B cell (primary cell): ENCODE measurements at regions not wholly inside any gene's neighbourhood (a gene's known extent, or its start where the extent isn't known, plus 50 kb on each side); places are given as distances from the start of the nearest gene placed in this dataset.

Source experiments
- ATAC-seq: fragments of 200-7000 bp; cut with Tn5 transposase; one replicate; pipeline ENCODE4 v1.10.0; 2021; ENCODE audit warnings: low read depth, mild to moderate bottlenecking, moderate number of reproducible peaks, moderate library complexity
- CTCF ChIA-PET: fragments of 350-600 bp; sonication (Branson Sonifier 250); formaldehyde crosslinking; loops from one replicate; lab custom pipeline; 2021; ENCODE audit warnings: antibody characterized with exemption, inconsistent platforms; lab: Charles Lee
- POLR2A ChIA-PET: fragments of 350-600 bp; sonication (Branson Sonifier 250); formaldehyde crosslinking; loops from one replicate; lab custom pipeline; 2021; ENCODE audit warnings: antibody characterized with exemption; lab: Charles Lee
- DNase-seq: peaks from one replicate; pipeline ENCODE4 v3.0.0; 2013
- H2AFZ ChIP-seq: 2 replicates; pipeline ENCODE4 v1.6.1; 2012; ENCODE audit warnings: mild to moderate bottlenecking, low read depth, low read length; ENCODE audit not compliant: insufficient read depth, poor library complexity, severe bottlenecking
- H3K27ac ChIP-seq, 2 donors: 1 replicate in 1 of 2; 2 replicates in 1 of 2; pipeline ENCODE4 v1.5.1; 2012 to 2013; ENCODE audit warnings: low read length in 2 of 2, mild to moderate bottlenecking in 2 of 2, moderate library complexity in 1 of 2
- H3K27me3 ChIP-seq, 4 experiments: fragments of 200-600 bp in 1 of 4; sonication (generic) in 1 of 4; replicated peaks in 1 of 4; 1 replicate in 2 of 4; 2 replicates in 2 of 4; pipeline versions ENCODE4 v1.6.1 to v1.7.0; 2013 to 2016; ENCODE audit warnings: low read length in 3 of 4, mild to moderate bottlenecking in 2 of 4, mixed read lengths in 1 of 4, moderate library complexity in 1 of 4; ENCODE audit not compliant: insufficient read depth in 4 of 4, control insufficient read depth in 3 of 4; ENCODE audit errors: control extremely low read depth in 1 of 4
- H3K36me3 ChIP-seq, 2 experiments: replicated peaks in 1 of 2; 1 replicate in 1 of 2; 2 replicates in 1 of 2; pipeline versions ENCODE4 v1.6.1 to v1.7.1; 2013; ENCODE audit warnings: low read length in 1 of 2; ENCODE audit not compliant: insufficient read depth in 2 of 2, control insufficient read depth in 1 of 2; ENCODE audit errors: control extremely low read depth in 1 of 2, extremely low read depth in 1 of 2
- H3K4me1 ChIP-seq, 2 donors: fragments of 200-600 bp in 1 of 2; sonication (generic) in 1 of 2; 1 replicate in 1 of 2; 2 replicates in 1 of 2; pipeline versions ENCODE4 v1.5.1 to v1.6.1; 2013 to 2017; ENCODE audit warnings: low read length in 2 of 2; ENCODE audit not compliant: control insufficient read depth in 2 of 2, insufficient read depth in 2 of 2
- H3K4me2 ChIP-seq: replicated peaks from 2 replicates; pipeline ENCODE3; 2012; ENCODE audit warnings: mild to moderate bottlenecking, low read depth, low read length; ENCODE audit not compliant: poor library complexity, severe bottlenecking
- H3K4me3 ChIP-seq, 5 experiments: fragments of 200-600 bp in 1 of 5; sonication (generic) in 1 of 5; 1 replicate in 3 of 5; 2 replicates in 2 of 5; pipeline versions ENCODE4 v1.5.1 to v1.7.0; 2011 to 2016; ENCODE audit warnings: low read length in 4 of 5, mild to moderate bottlenecking in 4 of 5, low read depth in 2 of 5, control low read depth in 1 of 5, moderate library complexity in 1 of 5; ENCODE audit not compliant: insufficient read depth in 1 of 5; ENCODE audit errors: control extremely low read depth in 1 of 5, extremely low read depth in 1 of 5
- H3K79me2 ChIP-seq: fragments of 200-600 bp; sonication (generic); one replicate; pipeline ENCODE4 v1.6.0; 2016; ENCODE audit warnings: low read length; ENCODE audit not compliant: control insufficient read depth, insufficient read depth
- H3K9ac ChIP-seq: fragments of 200-600 bp; sonication (generic); 2 replicates; pipeline ENCODE4 v1.6.1; 2017; ENCODE audit warnings: mild to moderate bottlenecking, low read length, moderate library complexity
- H3K9me3 ChIP-seq, 3 donors: one replicate each; pipeline versions ENCODE4 v1.6.1 to v1.7.1; 2013; ENCODE audit warnings: low read length in 2 of 3; ENCODE audit not compliant: control insufficient read depth in 2 of 3, insufficient read depth in 1 of 3; ENCODE audit errors: control extremely low read depth in 1 of 3
- H4K20me1 ChIP-seq: 2 replicates; pipeline ENCODE4 v1.6.0; 2012; ENCODE audit warnings: mild to moderate bottlenecking, low read length; ENCODE audit not compliant: insufficient read depth, control insufficient read depth, poor library complexity, severe bottlenecking
- H3K27ac Mint-ChIP-seq: one replicate; pipeline ENCODE4 v1.8.0; 2021; ENCODE audit warnings: mixed read lengths
- H3K27me3 Mint-ChIP-seq: one replicate; pipeline ENCODE4 v1.8.0; 2021; ENCODE audit warnings: mixed read lengths
- H3K4me1 Mint-ChIP-seq: one replicate; pipeline ENCODE4 v1.8.0; 2021; ENCODE audit warnings: mixed read lengths
- H3K4me3 Mint-ChIP-seq: one replicate; pipeline ENCODE4 v1.8.0; 2021; ENCODE audit warnings: mixed read lengths
- H3K9me3 Mint-ChIP-seq: one replicate; pipeline ENCODE4 v1.8.0; 2022; ENCODE audit warnings: mixed read lengths; ENCODE audit not compliant: insufficient read depth
- CTCF ChIP-seq: fragments of 200-600 bp; IDR thresholded peaks from one replicate; pipeline ENCODE4 v1.8.0; 2022; ENCODE audit warnings: antibody characterized with exemption, mild to moderate bottlenecking
- EZH2 ChIP-seq: IDR thresholded peaks from 2 replicates; pipeline ENCODE4 v1.6.1; 2012; ENCODE audit warnings: borderline replicate concordance, low read depth, mild to moderate bottlenecking, moderate library complexity, low read length; ENCODE audit not compliant: insufficient read depth, poor library complexity, severe bottlenecking
- WGBS: methylation state at CpG from one replicate; pipeline ENCODE4 v1.1.5; 2013; ENCODE audit warnings: missing lambda C conversion rate; ENCODE audit not compliant: insufficient coverage; 5-methylcytosine and 5-hydroxymethylcytosine counted together
- intact Hi-C: fragments of 100-400 bp; cut with micrococcal nuclease; formaldehyde crosslinking; loops from one replicate; pipeline ENCODE4 v1.10.0; 2022

- Mint-ChIP-seq H3K4me1 (no peaks in the 10 kb centered on the region), H3K9me3 (peaks cover 15% of the 10 kb centered on the region), H3K27me3 (peaks cover 38% of the 10 kb centered on the region), H3K27ac (no peak overlapping the region), H3K4me3 (no peak overlapping the region)
- no peak overlapping the region for H3K9ac ChIP-seq
- ChIA-PET CTCF (interaction anchor here (1.3 kb wide), 1 partner anchor 62 kb away, joined by 3 read pairs; no protein-coding TSS in a partner anchor), POLR2A (no interaction called here)
- no peak for ATAC-seq
- TF ChIP-seq EZH2 (no peak), CTCF (no peak)
- H3K27me3 ChIP-seq: peaks cover 0 to 7% (median 2%) of the 10 kb centered on the region in 4 experiments
- 88% methylated on average over 13 of the region's 14 CpGs for WGBS
- no peak for DNase-seq
- no peaks in the 10 kb centered on the region for H3K79me2 ChIP-seq
- H3K4me3 ChIP-seq: no peak overlapping the region
- H3K9me3 ChIP-seq: peaks cover 0 to 25% (median 15%) of the 10 kb centered on the region in 3 donors
- H3K27ac ChIP-seq: no peak overlapping the region
- H3K4me2 ChIP-seq: no peak overlapping the region
- H2AFZ ChIP-seq: no peak overlapping the region
- no peaks in the 10 kb centered on the region for H3K4me1 ChIP-seq
- H3K36me3 ChIP-seq: no peaks in the 10 kb centered on the region
- intact Hi-C loops: no loop called here
- H4K20me1 ChIP-seq: no peaks in the 10 kb centered on the region
Observed at GRCh38 chr2:575030-575726, 102.0 kb downstream of the TMEM18 start.

- POLR2A ChIA-PET: no interaction called here
- H3K9ac ChIP-seq: no peak overlapping the region
- TF ChIP-seq CTCF (no peak), EZH2 (no peak)
- H2AFZ ChIP-seq: no peak overlapping the region
- no peak overlapping the region for H3K4me2 ChIP-seq
- ATAC-seq: no peak
- Mint-ChIP-seq H3K9me3 (peaks cover 15% of the 10 kb centered on the region), H3K4me1 (no peaks in the 10 kb centered on the region), H3K27me3 (peaks cover 42% of the 10 kb centered on the region), H3K4me3 (no peak overlapping the region), H3K27ac (no peak overlapping the region)
- no peak for DNase-seq
- intact Hi-C loops: no loop called here
- peaks cover 0 to 8% (median 2%) of the 10 kb centered on the region in 4 experiments for H3K27me3 ChIP-seq
- no peaks in the 10 kb centered on the region for H3K36me3 ChIP-seq
- no peaks in the 10 kb centered on the region for H4K20me1 ChIP-seq
- H3K4me3 ChIP-seq: no peak overlapping the region
- peaks cover 0 to 25% (median 15%) of the 10 kb centered on the region in 3 donors for H3K9me3 ChIP-seq
- CTCF ChIA-PET: interaction anchor here (1.3 kb wide), 1 partner anchor 63 kb away, joined by 3 read pairs; no protein-coding TSS in a partner anchor
- no peaks in the 10 kb centered on the region for H3K79me2 ChIP-seq
- no peak overlapping the region for H3K27ac ChIP-seq
- 67% methylated on average over 3 of the region's 6 CpGs for WGBS
- no peaks in the 10 kb centered on the region for H3K4me1 ChIP-seq
Observed at GRCh38 chr2:573805-574392, 103.3 kb downstream of the TMEM18 start.
